Stimulated activated CD4-positive, alpha-beta T cell treated with anti-CD3 and anti-CD28 coated beads, Interleukin-2, amount 100 ng/mL, for 24 hours (primary cell): ENCODE measurements at regions not wholly inside any gene's neighbourhood (a gene's known extent, or its start where the extent isn't known, plus 50 kb on each side); places are given as distances from the start of the nearest gene placed in this dataset.

ENCODE experiments used
- DNase-seq, 2 donors: peaks; one replicate each; pipeline ENCODE4 v3.0.0-alpha.2; 2020

- no peak for DNase-seq
Observed at GRCh38 chr12:77489331-77489970, 341.2 kb upstream of the NAV3 start.

- DNase-seq = no peak
Observed at GRCh38 chr12:77488041-77488620, 342.6 kb upstream of the NAV3 start.

GRCh38 chr12:77486872-77487271, 343.8 kb upstream of the NAV3 start:
- no peak for DNase-seq

- no peak for DNase-seq
Observed at GRCh38 chr12:77485961-77486854, 344.5 kb upstream of the NAV3 start.

GRCh38 chr12:77481687-77482086, 349.0 kb upstream of the NAV3 start:
- DNase-seq = no peak

GRCh38 chr12:77477907-77478533, 352.7 kb upstream of the NAV3 start:
- no peak for DNase-seq

- no peak for DNase-seq
Observed at GRCh38 chr12:77471801-77472200, 358.9 kb upstream of the NAV3 start.

GRCh38 chr12:77469578-77470333, 360.9 kb upstream of the NAV3 start:
- DNase-seq = no peak

- DNase-seq = no peak
Observed at GRCh38 chr12:77442633-77443032, 377.3 kb upstream of the E2F7 start.

GRCh38 chr12:77439749-77440148, 374.4 kb upstream of the E2F7 start:
- no peak for DNase-seq

GRCh38 chr12:77438644-77439043, 373.3 kb upstream of the E2F7 start:
- no peak for DNase-seq

- DNase-seq = no peak
Observed at GRCh38 chr12:77437206-77437605, 371.8 kb upstream of the E2F7 start.

GRCh38 chr12:77435446-77436091, 370.2 kb upstream of the E2F7 start:
- DNase-seq = no peak

GRCh38 chr12:77433799-77434198, 368.4 kb upstream of the E2F7 start:
- no peak for DNase-seq

- no peak for DNase-seq
Observed at GRCh38 chr12:77429426-77429825, 364.1 kb upstream of the E2F7 start.

GRCh38 chr12:77421152-77421551, 355.8 kb upstream of the E2F7 start:
- no peak for DNase-seq

GRCh38 chr12:77409551-77409950, 344.2 kb upstream of the E2F7 start:
- no peak for DNase-seq

- DNase-seq = no peak
Observed at GRCh38 chr12:77407931-77408330, 342.6 kb upstream of the E2F7 start.

- DNase-seq = no peak
Observed at GRCh38 chr12:77406219-77406905, 341.0 kb upstream of the E2F7 start.

GRCh38 chr12:77402716-77403115, 337.3 kb upstream of the E2F7 start:
- no peak for DNase-seq

GRCh38 chr12:77401770-77402081, 336.4 kb upstream of the E2F7 start:
- no peak for DNase-seq
